ENCODE measurements at regions not wholly inside any gene's neighbourhood (a gene's known extent, or its start where the extent isn't known, plus 50 kb on each side); places are given as distances from the start of the nearest gene placed in this dataset.

DNA sequence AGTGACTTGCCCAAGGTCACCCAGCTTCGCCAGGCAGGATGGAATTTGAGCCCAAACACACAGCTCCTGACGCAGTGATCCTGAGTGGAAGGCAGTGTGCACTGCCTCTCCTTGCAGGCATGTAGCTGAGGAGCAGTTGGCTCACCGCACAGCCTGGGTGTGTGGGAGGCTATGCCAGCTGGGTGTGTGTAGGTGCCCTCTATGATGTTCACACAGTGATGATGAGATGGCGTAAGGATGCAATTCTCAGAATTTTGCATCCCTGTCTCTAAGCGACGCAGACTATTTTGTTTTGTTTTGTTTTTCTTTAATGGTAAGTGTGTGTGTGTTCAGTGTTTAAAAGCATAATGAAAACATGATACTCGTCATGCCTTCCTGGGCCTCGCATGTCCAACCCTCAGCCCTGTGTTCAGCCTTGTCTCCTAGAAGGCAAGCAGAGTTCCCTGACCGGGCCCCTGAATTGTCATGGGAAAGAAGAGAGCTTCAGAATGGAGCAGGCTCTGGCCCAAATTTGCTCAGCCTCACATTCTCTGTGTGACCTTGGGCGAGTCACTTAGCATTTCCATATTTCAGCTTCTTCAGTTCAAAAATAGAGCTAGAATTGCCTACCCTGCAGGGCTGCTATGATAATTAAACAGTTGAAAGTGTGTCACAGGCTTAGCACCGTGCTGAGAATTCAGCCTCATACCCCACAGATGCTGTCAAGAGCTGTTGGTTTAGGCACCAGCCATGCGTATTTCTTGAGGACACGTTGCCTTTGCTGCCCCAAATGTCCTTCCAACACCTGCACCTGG lies 603.6 kb upstream of the RAB6C start:
- TF ChIP-seq POLR2A (IDR thresholded peaks at IDR 0.05): no peak
- TF ChIP-seq, protein P1, sequence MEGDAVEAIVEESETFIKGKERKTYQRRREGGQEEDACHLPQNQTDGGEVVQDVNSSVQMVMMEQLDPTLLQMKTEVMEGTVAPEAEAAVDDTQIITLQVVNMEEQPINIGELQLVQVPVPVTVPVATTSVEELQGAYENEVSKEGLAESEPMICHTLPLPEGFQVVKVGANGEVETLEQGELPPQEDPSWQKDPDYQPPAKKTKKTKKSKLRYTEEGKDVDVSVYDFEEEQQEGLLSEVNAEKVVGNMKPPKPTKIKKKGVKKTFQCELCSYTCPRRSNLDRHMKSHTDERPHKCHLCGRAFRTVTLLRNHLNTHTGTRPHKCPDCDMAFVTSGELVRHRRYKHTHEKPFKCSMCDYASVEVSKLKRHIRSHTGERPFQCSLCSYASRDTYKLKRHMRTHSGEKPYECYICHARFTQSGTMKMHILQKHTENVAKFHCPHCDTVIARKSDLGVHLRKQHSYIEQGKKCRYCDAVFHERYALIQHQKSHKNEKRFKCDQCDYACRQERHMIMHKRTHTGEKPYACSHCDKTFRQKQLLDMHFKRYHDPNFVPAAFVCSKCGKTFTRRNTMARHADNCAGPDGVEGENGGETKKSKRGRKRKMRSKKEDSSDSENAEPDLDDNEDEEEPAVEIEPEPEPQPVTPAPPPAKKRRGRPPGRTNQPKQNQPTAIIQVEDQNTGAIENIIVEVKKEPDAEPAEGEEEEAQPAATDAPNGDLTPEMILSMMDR (IDR thresholded peaks at IDR 0.05): no peak

All from gastroesophageal sphincter (tissue), 3 donors.